DOHH2 (cell line): ENCODE measurements at regions not wholly inside any gene's neighbourhood (a gene's known extent, or its start where the extent isn't known, plus 50 kb on each side); places are given as distances from the start of the nearest gene placed in this dataset.

Experiments
- H3F3A ChIP-seq: fragments of 200-600 bp; sonication (generic), shearing (Covaris generic); 2 replicates; pipeline ENCODE4 v1.6.0; 2016; ENCODE audit warnings: antibody characterized with exemption, mild to moderate bottlenecking; ENCODE audit not compliant: control insufficient read depth, insufficient read depth
- H3K27ac ChIP-seq: fragments of 200-600 bp; sonication (generic); 2 replicates; pipeline ENCODE4 v1.5.1; 2014; ENCODE audit warnings: low read depth, mild to moderate bottlenecking, low read length, moderate library complexity
- H3K27me3 ChIP-seq: fragments of 200-600 bp; sonication (generic); 2 replicates; pipeline ENCODE4 v1.6.1; 2014; ENCODE audit warnings: mild to moderate bottlenecking, low read length, mixed read lengths; ENCODE audit not compliant: control insufficient read depth
- H3K36me3 ChIP-seq: fragments of 200-600 bp; sonication (generic); 2 replicates; pipeline ENCODE4 v1.6.1; 2014; ENCODE audit warnings: mild to moderate bottlenecking, low read length, moderate library complexity, mixed read lengths; ENCODE audit not compliant: control insufficient read depth
- H3K4me1 ChIP-seq: fragments of 200-600 bp; sonication (generic); 2 replicates; pipeline ENCODE4 v1.6.1; 2014; ENCODE audit warnings: mild to moderate bottlenecking, low read length, mixed read lengths; ENCODE audit not compliant: control insufficient read depth
- H3K4me2 ChIP-seq: fragments of 200-600 bp; sonication (generic); 2 replicates; pipeline ENCODE4 v1.6.0; 2014; ENCODE audit warnings: mild to moderate bottlenecking, low read length, moderate library complexity
- H3K4me3 ChIP-seq: fragments of 200-600 bp; sonication (generic); 2 replicates; pipeline ENCODE4 v1.5.1; 2014; ENCODE audit warnings: mild to moderate bottlenecking, low read length, mixed read lengths
- H3K79me2 ChIP-seq: fragments of 200-600 bp; sonication (generic); 2 replicates; pipeline ENCODE4 v1.6.1; 2014; ENCODE audit warnings: mild to moderate bottlenecking, low read length, mixed read lengths; ENCODE audit not compliant: control insufficient read depth
- H3K9me2 ChIP-seq: fragments of 200-600 bp; sonication (generic); replicated peaks from 2 replicates; pipeline ENCODE4 v1.6.1; 2014; ENCODE audit warnings: mild to moderate bottlenecking, low read length, mixed read lengths; ENCODE audit not compliant: control insufficient read depth
- H3K9me3 ChIP-seq: fragments of 200-600 bp; sonication (generic); 2 replicates; pipeline ENCODE4 v1.6.1; 2014; ENCODE audit warnings: antibody characterized with exemption, low read length, mixed read lengths; ENCODE audit not compliant: control insufficient read depth, insufficient read depth
- H4K20me1 ChIP-seq: fragments of 200-600 bp; sonication (generic); 2 replicates; pipeline ENCODE4 v1.6.0; 2014; ENCODE audit warnings: low read depth, mild to moderate bottlenecking, antibody characterized with exemption, low read length, moderate library complexity; ENCODE audit not compliant: control insufficient read depth, insufficient read depth
- EZH2phosphoT487 ChIP-seq: fragments of 200-600 bp; sonication (generic); IDR thresholded peaks from 2 replicates; pipeline ENCODE4 v1.6.1; 2017; ENCODE audit warnings: borderline replicate concordance, mild to moderate bottlenecking, antibody characterized with exemption, low read length, moderate library complexity, mixed read lengths
- TF ChIP-seq, protein P1 (sequence below): fragments of 200-600 bp; sonication (generic); IDR thresholded peaks from one replicate; pipeline ENCODE4 v1.5.1; 2014; ENCODE audit warnings: antibody characterized with exemption, mild to moderate bottlenecking, low read depth, low read length; ENCODE audit not compliant: poor library complexity, severe bottlenecking

DNA sequence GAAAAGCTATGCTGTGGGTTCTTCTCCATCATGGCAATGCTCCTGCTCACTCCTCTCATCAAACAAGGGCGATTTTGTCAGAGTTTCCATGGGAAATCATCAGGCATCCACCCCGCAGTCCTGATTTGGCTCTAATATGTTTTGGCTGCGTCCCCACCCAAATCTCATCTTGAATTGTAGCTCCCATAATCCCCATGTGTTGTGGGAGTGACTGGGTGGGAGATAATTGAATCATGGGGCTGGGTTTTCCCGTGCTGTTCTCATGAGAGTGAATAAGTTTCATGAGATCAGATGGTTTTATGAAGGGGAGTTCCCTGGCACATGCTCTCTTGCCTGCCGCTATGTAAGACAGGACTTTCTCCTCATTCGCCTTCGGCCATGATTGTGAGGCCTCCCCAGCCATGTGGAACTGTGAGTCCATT, 163.8 kb downstream of the GADD45G start:
- Histone ChIP-seq H3K9me3 (no peaks in the 10 kb centered on the region), H3K27me3 (no peaks in the 10 kb centered on the region), H3K9me2 (no peaks in the 10 kb centered on the region), H4K20me1 (no peaks in the 10 kb centered on the region), H3K4me2 (no peak overlapping the region), H3K4me3 (no peak overlapping the region), H3K27ac (no peak overlapping the region), H3K79me2 (no peaks in the 10 kb centered on the region), H3K36me3 (no peaks in the 10 kb centered on the region), H3K4me1 (no peaks in the 10 kb centered on the region), H3F3A (no peaks in the 10 kb centered on the region)
- TF ChIP-seq, protein P1, sequence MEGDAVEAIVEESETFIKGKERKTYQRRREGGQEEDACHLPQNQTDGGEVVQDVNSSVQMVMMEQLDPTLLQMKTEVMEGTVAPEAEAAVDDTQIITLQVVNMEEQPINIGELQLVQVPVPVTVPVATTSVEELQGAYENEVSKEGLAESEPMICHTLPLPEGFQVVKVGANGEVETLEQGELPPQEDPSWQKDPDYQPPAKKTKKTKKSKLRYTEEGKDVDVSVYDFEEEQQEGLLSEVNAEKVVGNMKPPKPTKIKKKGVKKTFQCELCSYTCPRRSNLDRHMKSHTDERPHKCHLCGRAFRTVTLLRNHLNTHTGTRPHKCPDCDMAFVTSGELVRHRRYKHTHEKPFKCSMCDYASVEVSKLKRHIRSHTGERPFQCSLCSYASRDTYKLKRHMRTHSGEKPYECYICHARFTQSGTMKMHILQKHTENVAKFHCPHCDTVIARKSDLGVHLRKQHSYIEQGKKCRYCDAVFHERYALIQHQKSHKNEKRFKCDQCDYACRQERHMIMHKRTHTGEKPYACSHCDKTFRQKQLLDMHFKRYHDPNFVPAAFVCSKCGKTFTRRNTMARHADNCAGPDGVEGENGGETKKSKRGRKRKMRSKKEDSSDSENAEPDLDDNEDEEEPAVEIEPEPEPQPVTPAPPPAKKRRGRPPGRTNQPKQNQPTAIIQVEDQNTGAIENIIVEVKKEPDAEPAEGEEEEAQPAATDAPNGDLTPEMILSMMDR: no peak
- TF ChIP-seq EZH2phosphoT487: no peak

DNA sequence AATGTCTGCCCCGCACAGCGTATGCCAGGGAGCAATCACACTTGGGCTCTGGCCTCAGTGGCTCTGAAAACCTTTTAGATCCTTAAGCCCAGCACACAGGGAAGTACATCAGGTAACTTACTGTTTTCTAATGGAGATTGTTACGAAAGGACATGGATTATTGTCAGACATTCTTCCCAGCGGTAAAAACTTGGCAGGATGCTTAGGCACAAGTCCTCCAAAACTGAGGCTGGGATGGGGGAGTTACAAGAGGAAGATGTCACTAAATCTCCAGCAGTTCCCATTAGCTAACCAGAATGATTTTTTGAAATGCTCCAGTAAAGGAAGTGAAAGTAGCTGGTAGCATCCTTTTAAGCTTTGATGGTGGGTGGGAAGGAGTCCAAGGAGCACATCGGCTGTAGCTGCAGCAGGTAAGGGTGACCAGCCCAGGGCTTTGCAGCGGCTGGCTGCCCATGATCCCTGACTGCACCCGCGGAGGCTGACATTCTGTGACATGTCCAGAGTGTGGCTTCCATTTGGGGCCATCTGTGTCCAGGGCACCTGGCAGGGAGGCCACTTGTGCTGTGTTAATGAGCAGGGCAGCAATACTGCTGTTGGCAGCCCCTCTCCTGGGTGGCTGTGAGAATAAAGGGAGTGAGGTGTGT, 165.8 kb downstream of the GADD45G start:
- Histone ChIP-seq H3K4me2 (no peak overlapping the region), H4K20me1 (no peaks in the 10 kb centered on the region), H3K27ac (no peak overlapping the region), H3K9me3 (no peaks in the 10 kb centered on the region), H3K36me3 (no peaks in the 10 kb centered on the region), H3K9me2 (no peaks in the 10 kb centered on the region), H3K4me3 (no peak overlapping the region), H3K27me3 (no peaks in the 10 kb centered on the region), H3K79me2 (no peaks in the 10 kb centered on the region), H3F3A (no peaks in the 10 kb centered on the region), H3K4me1 (no peaks in the 10 kb centered on the region)
- TF ChIP-seq EZH2phosphoT487: no peak

DNA sequence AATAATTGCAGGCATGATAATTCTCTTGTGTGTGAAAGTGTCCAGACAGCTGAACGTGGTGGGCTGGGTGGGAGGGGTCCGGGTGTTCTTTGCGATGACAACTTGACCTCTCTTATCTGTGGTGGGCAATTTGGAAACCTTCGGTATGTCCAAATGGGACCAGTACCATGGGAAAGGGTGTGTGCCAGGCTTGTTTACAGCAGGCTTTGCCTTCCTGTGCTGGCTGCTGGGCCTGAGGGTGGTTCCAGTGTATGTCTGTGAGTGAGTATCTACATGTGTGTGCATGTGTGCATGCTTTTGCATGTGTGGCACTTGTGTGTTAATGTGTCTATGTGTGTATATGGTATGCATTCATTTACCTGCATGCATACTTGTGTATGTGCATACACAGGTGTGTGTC, 166.4 kb downstream of the GADD45G start:
- Histone ChIP-seq H3K27me3 (no peaks in the 10 kb centered on the region), H3K4me1 (no peaks in the 10 kb centered on the region), H3K27ac (no peak overlapping the region), H3K36me3 (no peaks in the 10 kb centered on the region), H4K20me1 (no peaks in the 10 kb centered on the region), H3K4me2 (no peak overlapping the region), H3K4me3 (no peak overlapping the region), H3K79me2 (no peaks in the 10 kb centered on the region), H3K9me3 (no peaks in the 10 kb centered on the region), H3K9me2 (no peaks in the 10 kb centered on the region), H3F3A (no peaks in the 10 kb centered on the region)
- TF ChIP-seq, protein P1: no peak
- no peak for TF ChIP-seq EZH2phosphoT487

DNA sequence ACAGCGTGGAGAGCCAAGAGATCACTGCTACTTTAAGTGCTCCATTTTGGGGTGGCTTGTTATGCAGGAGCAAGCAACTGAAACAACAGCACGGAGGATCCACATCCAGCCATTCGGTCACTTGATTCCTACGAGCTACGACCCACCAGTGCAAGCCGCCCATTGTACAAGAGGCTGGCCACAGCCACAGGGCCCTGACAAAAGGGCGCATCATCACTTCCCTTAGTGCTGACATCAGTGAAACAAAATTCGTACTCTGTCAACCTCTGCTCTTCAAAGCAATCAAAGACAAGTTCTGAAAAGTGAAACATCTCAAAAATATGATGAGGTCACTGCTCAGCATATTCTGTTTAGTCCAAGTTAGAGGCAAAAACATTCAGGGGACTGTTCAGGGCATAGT, 168.4 kb downstream of the GADD45G start:
- Histone ChIP-seq H3K4me1 (no peaks in the 10 kb centered on the region), H3K4me3 (no peak overlapping the region), H3K27me3 (no peaks in the 10 kb centered on the region), H3K9me2 (no peaks in the 10 kb centered on the region), H3K9me3 (no peaks in the 10 kb centered on the region), H3K36me3 (no peaks in the 10 kb centered on the region), H4K20me1 (no peaks in the 10 kb centered on the region), H3F3A (no peaks in the 10 kb centered on the region), H3K79me2 (no peaks in the 10 kb centered on the region), H3K4me2 (no peak overlapping the region), H3K27ac (no peak overlapping the region)
- TF ChIP-seq, protein P1: no peak
- no peak for TF ChIP-seq EZH2phosphoT487
